CD4-positive, alpha-beta T cell (primary cell): ENCODE measurements at regions not wholly inside any gene's neighbourhood (a gene's known extent, or its start where the extent isn't known, plus 50 kb on each side); places are given as distances from the start of the nearest gene placed in this dataset.

ENCODE experiments used
- ATAC-seq: fragments of 200-7000 bp; cut with Tn5 transposase; one replicate; pipeline ENCODE4 v1.10.0; 2022; ENCODE audit warnings: mild to moderate bottlenecking; ENCODE audit not compliant: poor library complexity
- CTCF ChIA-PET: fragments of 350-600 bp; sonication (Branson Sonifier 250); formaldehyde crosslinking; loops from one replicate; lab custom pipeline; 2021; ENCODE audit warnings: antibody characterized with exemption, inconsistent platforms; lab: Charles Lee
- POLR2A ChIA-PET: fragments of 350-600 bp; sonication (Branson Sonifier 250); formaldehyde crosslinking; loops from one replicate; lab custom pipeline; 2021; ENCODE audit warnings: antibody characterized with exemption, inconsistent platforms; lab: Charles Lee
- DNase-seq, 14 experiments: peaks; one replicate each; pipeline ENCODE4 v3.0.0-alpha.2; 2013 to 2020; ENCODE audit warnings: mixed read lengths in 2 of 14
- H3K27ac ChIP-seq, 2 donors: one replicate each; pipeline versions ENCODE4 v1.5.1 to v1.7.0; 2013; ENCODE audit warnings: low read length in 2 of 2, low read depth in 1 of 2, mild to moderate bottlenecking in 1 of 2
- H3K27me3 ChIP-seq, 2 experiments: 1 replicate in 1 of 2; 2 replicates in 1 of 2; pipeline versions ENCODE4 v1.6.1 to v1.7.0; 2013; ENCODE audit warnings: low read length in 2 of 2, control low read depth in 1 of 2, mild to moderate bottlenecking in 1 of 2, moderate library complexity in 1 of 2; ENCODE audit not compliant: insufficient read depth in 2 of 2, control insufficient read depth in 1 of 2
- H3K36me3 ChIP-seq: one replicate; pipeline ENCODE4 v1.6.1; 2013; ENCODE audit warnings: low read length, control low read depth; ENCODE audit not compliant: insufficient read depth
- H3K4me1 ChIP-seq: one replicate; pipeline ENCODE4 v1.6.1; 2013; ENCODE audit warnings: low read length, control low read depth; ENCODE audit not compliant: insufficient read depth
- H3K4me3 ChIP-seq: one replicate; pipeline ENCODE4 v1.5.1; 2013; ENCODE audit warnings: mild to moderate bottlenecking, low read length, moderate library complexity
- H3K9me3 ChIP-seq, 2 experiments: 1 replicate in 1 of 2; 2 replicates in 1 of 2; pipeline versions ENCODE4 v1.6.1 to v1.7.0; 2013; ENCODE audit warnings: low read length in 2 of 2, mild to moderate bottlenecking in 2 of 2, control low read depth in 1 of 2, moderate library complexity in 1 of 2; ENCODE audit not compliant: control insufficient read depth in 1 of 2, insufficient read depth in 1 of 2
- H3K27ac Mint-ChIP-seq: one replicate; pipeline ENCODE4 v1.8.0; 2020; ENCODE audit warnings: mixed read lengths
- H3K27me3 Mint-ChIP-seq: one replicate; pipeline ENCODE4 v1.8.0; 2021; ENCODE audit warnings: mixed read lengths
- H3K36me3 Mint-ChIP-seq: one replicate; pipeline ENCODE4 v1.8.0; 2021; ENCODE audit warnings: low read depth, mixed read lengths
- H3K4me1 Mint-ChIP-seq: one replicate; pipeline ENCODE4 v1.8.0; 2021; ENCODE audit warnings: low read depth, mixed read lengths
- H3K4me3 Mint-ChIP-seq: one replicate; pipeline ENCODE4 v1.8.0; 2020; ENCODE audit warnings: mild to moderate bottlenecking, mixed read lengths
- H3K9me3 Mint-ChIP-seq: one replicate; pipeline ENCODE4 v1.8.0; 2020; ENCODE audit warnings: mixed read lengths
- intact Hi-C, 2 experiments: fragments of 100-400 bp; cut with DNase I in 1 of 2; cut with micrococcal nuclease in 1 of 2; formaldehyde crosslinking; loops; one replicate each; pipeline versions ENCODE4 v1.15.1 to v1.9.0; 2023 to 2025; cut with DNase I, micrococcal nuclease
- TF ChIP-seq, protein P1 (sequence below): fragments of 200-600 bp; IDR thresholded peaks from one replicate; pipeline ENCODE4 v1.8.0; 2022; ENCODE audit warnings: antibody characterized with exemption, mild to moderate bottlenecking

DNA sequence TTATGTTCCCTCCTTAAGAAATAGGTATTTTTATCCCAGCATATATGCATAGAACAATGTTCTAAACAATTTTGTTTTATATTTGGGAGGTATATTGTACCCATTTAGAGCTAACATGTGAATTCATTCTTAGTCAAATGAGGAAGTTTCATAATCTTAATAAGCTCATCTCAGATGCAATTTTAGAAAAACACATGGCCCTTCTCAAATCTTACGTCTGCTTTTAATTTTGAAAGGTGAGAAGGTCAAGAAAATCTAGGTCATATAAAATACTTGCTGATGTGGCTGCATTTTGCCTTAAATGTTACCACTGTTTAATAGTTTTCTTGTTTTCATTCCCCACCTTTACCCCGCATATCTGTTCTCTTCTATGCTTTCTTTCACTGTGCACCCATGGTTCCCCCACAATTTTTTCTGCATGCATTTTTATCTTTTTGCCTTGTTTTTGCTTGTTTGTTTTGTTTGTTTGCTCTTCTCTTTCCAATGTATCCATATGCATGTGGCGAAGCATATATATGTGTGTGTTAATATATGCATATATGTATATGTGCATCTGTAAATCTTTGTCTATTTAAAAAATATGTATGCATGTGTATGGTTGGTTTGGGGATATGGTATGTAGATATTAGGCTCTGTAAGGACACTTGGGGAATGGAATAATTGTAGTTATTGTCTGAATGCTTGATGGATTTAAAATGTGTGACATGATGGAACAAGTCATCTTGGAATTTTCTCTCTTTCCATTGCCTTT lies 317.1 kb downstream of the BCAT1 start:
- no peaks in the 10 kb centered on the region for H3K9me3 ChIP-seq
- no peak overlapping the region for H3K27ac Mint-ChIP-seq
- no peaks in the 10 kb centered on the region for H3K27me3 ChIP-seq
- ATAC-seq (no peak), DNase-seq (no peak)
- H3K4me1 ChIP-seq: no peaks in the 10 kb centered on the region
- H3K4me1 Mint-ChIP-seq: no peaks in the 10 kb centered on the region
- no peaks in the 10 kb centered on the region for H3K9me3 Mint-ChIP-seq
- ChIA-PET POLR2A (no interaction called here), CTCF (no interaction called here)
- intact Hi-C loops: no loop called here
- no peak overlapping the region for H3K4me3 ChIP-seq
- no peak overlapping the region for H3K27ac ChIP-seq
- H3K36me3 Mint-ChIP-seq: no peaks in the 10 kb centered on the region
- no peaks in the 10 kb centered on the region for H3K27me3 Mint-ChIP-seq
- TF ChIP-seq, protein P1, sequence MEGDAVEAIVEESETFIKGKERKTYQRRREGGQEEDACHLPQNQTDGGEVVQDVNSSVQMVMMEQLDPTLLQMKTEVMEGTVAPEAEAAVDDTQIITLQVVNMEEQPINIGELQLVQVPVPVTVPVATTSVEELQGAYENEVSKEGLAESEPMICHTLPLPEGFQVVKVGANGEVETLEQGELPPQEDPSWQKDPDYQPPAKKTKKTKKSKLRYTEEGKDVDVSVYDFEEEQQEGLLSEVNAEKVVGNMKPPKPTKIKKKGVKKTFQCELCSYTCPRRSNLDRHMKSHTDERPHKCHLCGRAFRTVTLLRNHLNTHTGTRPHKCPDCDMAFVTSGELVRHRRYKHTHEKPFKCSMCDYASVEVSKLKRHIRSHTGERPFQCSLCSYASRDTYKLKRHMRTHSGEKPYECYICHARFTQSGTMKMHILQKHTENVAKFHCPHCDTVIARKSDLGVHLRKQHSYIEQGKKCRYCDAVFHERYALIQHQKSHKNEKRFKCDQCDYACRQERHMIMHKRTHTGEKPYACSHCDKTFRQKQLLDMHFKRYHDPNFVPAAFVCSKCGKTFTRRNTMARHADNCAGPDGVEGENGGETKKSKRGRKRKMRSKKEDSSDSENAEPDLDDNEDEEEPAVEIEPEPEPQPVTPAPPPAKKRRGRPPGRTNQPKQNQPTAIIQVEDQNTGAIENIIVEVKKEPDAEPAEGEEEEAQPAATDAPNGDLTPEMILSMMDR: no peak
- no peak overlapping the region for H3K4me3 Mint-ChIP-seq
- H3K36me3 ChIP-seq: no peaks in the 10 kb centered on the region

DNA sequence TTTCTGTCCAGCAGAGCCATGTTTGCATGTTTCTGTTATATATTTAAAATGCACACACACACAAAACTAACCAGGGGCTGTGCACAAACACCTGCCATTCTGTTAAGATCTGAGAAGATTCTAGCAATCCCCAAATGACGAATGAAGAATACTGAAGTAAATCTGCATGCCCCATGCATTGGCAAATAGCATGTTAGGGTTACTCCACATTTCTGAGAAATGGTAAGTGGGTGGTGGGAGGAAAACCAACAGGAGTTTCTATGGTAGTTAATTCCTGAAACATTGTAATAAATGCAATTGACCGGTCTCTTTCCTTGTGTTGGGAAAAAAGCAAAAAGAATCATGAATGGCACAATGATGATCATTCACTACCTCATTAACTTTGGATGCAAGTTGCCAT lies 318.0 kb downstream of the BCAT1 start:
- Mint-ChIP-seq H3K27ac (no peak overlapping the region), H3K9me3 (no peaks in the 10 kb centered on the region), H3K4me3 (no peak overlapping the region), H3K27me3 (no peaks in the 10 kb centered on the region), H3K4me1 (no peaks in the 10 kb centered on the region), H3K36me3 (no peaks in the 10 kb centered on the region)
- intact Hi-C loops: no loop called here
- Histone ChIP-seq H3K27me3 (no peaks in the 10 kb centered on the region), H3K27ac (no peak overlapping the region), H3K4me3 (no peak overlapping the region), H3K4me1 (no peaks in the 10 kb centered on the region), H3K36me3 (no peaks in the 10 kb centered on the region), H3K9me3 (no peaks in the 10 kb centered on the region)
- POLR2A ChIA-PET: no interaction called here
- CTCF ChIA-PET: no interaction called here
- DNase-seq: no peak
- ATAC-seq: no peak
- TF ChIP-seq, protein P1: no peak

DNA sequence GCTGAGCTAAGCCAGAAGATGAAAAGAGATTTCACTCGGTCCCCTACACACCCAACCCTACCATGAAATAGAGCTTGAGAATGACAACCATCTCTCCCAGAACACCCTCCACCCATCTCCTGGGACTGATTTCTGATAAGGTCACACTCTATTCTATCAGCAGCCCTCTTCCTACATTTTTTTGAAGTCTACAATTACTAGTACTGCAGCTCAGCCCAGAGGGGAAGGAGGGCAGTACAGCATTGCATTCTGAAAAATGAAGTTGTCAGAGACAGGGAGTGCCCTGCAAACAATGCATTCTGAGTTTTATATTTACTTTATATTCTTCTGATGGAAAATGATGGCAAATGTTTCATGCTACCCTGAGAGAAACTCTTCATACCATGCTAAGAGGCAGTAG lies 318.5 kb downstream of the BCAT1 start:
- Histone ChIP-seq H3K27me3 (no peaks in the 10 kb centered on the region), H3K4me3 (no peak overlapping the region), H3K4me1 (no peaks in the 10 kb centered on the region), H3K27ac (no peak overlapping the region), H3K9me3 (peaks cover 0 to under 1% of the 10 kb centered on the region in 2 experiments), H3K36me3 (no peaks in the 10 kb centered on the region)
- no peaks in the 10 kb centered on the region for H3K36me3 Mint-ChIP-seq
- no peak overlapping the region for H3K4me3 Mint-ChIP-seq
- no peaks in the 10 kb centered on the region for H3K4me1 Mint-ChIP-seq
- CTCF ChIA-PET: no interaction called here
- ATAC-seq: no peak
- DNase-seq: no peak
- no peak overlapping the region for H3K27ac Mint-ChIP-seq
- no peaks in the 10 kb centered on the region for H3K9me3 Mint-ChIP-seq
- intact Hi-C loops: no loop called here
- TF ChIP-seq, protein P1: no peak
- H3K27me3 Mint-ChIP-seq: no peaks in the 10 kb centered on the region
- POLR2A ChIA-PET: no interaction called here
